ENCODE measurements at regions not wholly inside any gene's neighbourhood (a gene's known extent, or its start where the extent isn't known, plus 50 kb on each side); places are given as distances from the start of the nearest gene placed in this dataset.
"Not testable (repeated sequence)": the region's sequence is repeated elsewhere in the genome, so short reads cannot be mapped to it uniquely, and the experiment has no call there.

GRCh38 chr10:38228394-38228793 lies 134.3 kb downstream of the ZNF37A start:
- Histone ChIP-seq H4K20me1 (ENCODE audit: insufficient read depth, low read length, poor library complexity, severe bottlenecking) (no peaks in the 10 kb centered on the region), H3K4me1 (ENCODE audit: insufficient read depth, low read length, poor library complexity, severe bottlenecking) (no peaks in the 10 kb centered on the region), H3K27me3 (ENCODE audit: insufficient read depth, low read length, poor library complexity, severe bottlenecking) (no peaks in the 10 kb centered on the region), H2AFZ (ENCODE audit: low read length) (no peak overlapping the region), H3K4me3 (ENCODE audit: low read length, poor library complexity, severe bottlenecking) (no peak overlapping the region), H3K9me2 (replicated peaks; ENCODE audit: low read depth, low read length) (no peaks in the 10 kb centered on the region), H3K79me2 (ENCODE audit: insufficient read depth, low read length) (no peaks in the 10 kb centered on the region), H3K9me3 (ENCODE audit: insufficient read depth, low read depth, low read length) (no peaks in the 10 kb centered on the region), H3F3A (ENCODE audit: low read depth) (no peaks in the 10 kb centered on the region), H3K4me2 (ENCODE audit: low read depth, low read length, poor library complexity, severe bottlenecking) (no peak overlapping the region), H3K9ac (ENCODE audit: low read depth, low read length, poor library complexity, severe bottlenecking) (no peak overlapping the region), H3K36me3 (ENCODE audit: insufficient read depth, low read length) (no peaks in the 10 kb centered on the region)
- TF ChIP-seq EZH2phosphoT487 (IDR thresholded peaks at IDR 0.05; ENCODE audit: borderline replicate concordance): no peak
- TF ChIP-seq CTCF (conservative IDR thresholded peaks at IDR 0.05; ENCODE audit: low read length): no peak

GRCh38 chr10:38238479-38238878 lies 144.3 kb downstream of the ZNF37A start:
- H3K4me2 ChIP-seq (ENCODE audit: low read depth, low read length, poor library complexity, severe bottlenecking); H3K4me1 ChIP-seq (ENCODE audit: insufficient read depth, low read length, poor library complexity, severe bottlenecking); H3K9me2 ChIP-seq (replicated peaks; ENCODE audit: low read depth, low read length); H3K9ac ChIP-seq (ENCODE audit: low read depth, low read length, poor library complexity, severe bottlenecking); H3K4me3 ChIP-seq (ENCODE audit: low read length, poor library complexity, severe bottlenecking); H3K79me2 ChIP-seq (ENCODE audit: insufficient read depth, low read length); H3K9me3 ChIP-seq (ENCODE audit: insufficient read depth, low read depth, low read length); H4K20me1 ChIP-seq (ENCODE audit: insufficient read depth, low read length, poor library complexity, severe bottlenecking); H3K36me3 ChIP-seq (ENCODE audit: insufficient read depth, low read length); H2AFZ ChIP-seq (ENCODE audit: low read length); H3K27me3 ChIP-seq (ENCODE audit: insufficient read depth, low read length, poor library complexity, severe bottlenecking); H3F3A ChIP-seq (ENCODE audit: low read depth): not testable (repeated sequence)

GRCh38 chr10:38242061-38242649 lies 148.0 kb downstream of the ZNF37A start:
- not testable (repeated sequence) for H3K4me2 ChIP-seq (ENCODE audit: low read depth, low read length, poor library complexity, severe bottlenecking); H4K20me1 ChIP-seq (ENCODE audit: insufficient read depth, low read length, poor library complexity, severe bottlenecking); H2AFZ ChIP-seq (ENCODE audit: low read length); H3K36me3 ChIP-seq (ENCODE audit: insufficient read depth, low read length); H3K9ac ChIP-seq (ENCODE audit: low read depth, low read length, poor library complexity, severe bottlenecking); H3K9me2 ChIP-seq (replicated peaks; ENCODE audit: low read depth, low read length); H3K4me1 ChIP-seq (ENCODE audit: insufficient read depth, low read length, poor library complexity, severe bottlenecking); H3F3A ChIP-seq (ENCODE audit: low read depth); H3K4me3 ChIP-seq (ENCODE audit: low read length, poor library complexity, severe bottlenecking); H3K27me3 ChIP-seq (ENCODE audit: insufficient read depth, low read length, poor library complexity, severe bottlenecking); H3K9me3 ChIP-seq (ENCODE audit: insufficient read depth, low read depth, low read length); H3K79me2 ChIP-seq (ENCODE audit: insufficient read depth, low read length)

- not testable (repeated sequence) for H3K36me3 ChIP-seq (ENCODE audit: insufficient read depth, low read length); H2AFZ ChIP-seq (ENCODE audit: low read length); H3K4me1 ChIP-seq (ENCODE audit: insufficient read depth, low read length, poor library complexity, severe bottlenecking); H3F3A ChIP-seq (ENCODE audit: low read depth); H3K9me3 ChIP-seq (ENCODE audit: insufficient read depth, low read depth, low read length); H3K79me2 ChIP-seq (ENCODE audit: insufficient read depth, low read length); H3K9ac ChIP-seq (ENCODE audit: low read depth, low read length, poor library complexity, severe bottlenecking); H3K4me3 ChIP-seq (ENCODE audit: low read length, poor library complexity, severe bottlenecking); H3K9me2 ChIP-seq (replicated peaks; ENCODE audit: low read depth, low read length); H3K4me2 ChIP-seq (ENCODE audit: low read depth, low read length, poor library complexity, severe bottlenecking); H4K20me1 ChIP-seq (ENCODE audit: insufficient read depth, low read length, poor library complexity, severe bottlenecking); H3K27me3 ChIP-seq (ENCODE audit: insufficient read depth, low read length, poor library complexity, severe bottlenecking)
Observed at GRCh38 chr10:38248113-38248512, 154.0 kb downstream of the ZNF37A start.

- not testable (repeated sequence) for H3K4me1 ChIP-seq (ENCODE audit: insufficient read depth, low read length, poor library complexity, severe bottlenecking); H3K9ac ChIP-seq (ENCODE audit: low read depth, low read length, poor library complexity, severe bottlenecking); H3K9me3 ChIP-seq (ENCODE audit: insufficient read depth, low read depth, low read length); H3K4me3 ChIP-seq (ENCODE audit: low read length, poor library complexity, severe bottlenecking); H2AFZ ChIP-seq (ENCODE audit: low read length); H3K36me3 ChIP-seq (ENCODE audit: insufficient read depth, low read length); H4K20me1 ChIP-seq (ENCODE audit: insufficient read depth, low read length, poor library complexity, severe bottlenecking); H3K79me2 ChIP-seq (ENCODE audit: insufficient read depth, low read length); H3K9me2 ChIP-seq (replicated peaks; ENCODE audit: low read depth, low read length); H3F3A ChIP-seq (ENCODE audit: low read depth); H3K4me2 ChIP-seq (ENCODE audit: low read depth, low read length, poor library complexity, severe bottlenecking); H3K27me3 ChIP-seq (ENCODE audit: insufficient read depth, low read length, poor library complexity, severe bottlenecking)
Observed at GRCh38 chr10:38252551-38252950, 158.4 kb downstream of the ZNF37A start.

- not testable (repeated sequence) for H4K20me1 ChIP-seq (ENCODE audit: insufficient read depth, low read length, poor library complexity, severe bottlenecking); H3K79me2 ChIP-seq (ENCODE audit: insufficient read depth, low read length); H3K36me3 ChIP-seq (ENCODE audit: insufficient read depth, low read length); H3K4me1 ChIP-seq (ENCODE audit: insufficient read depth, low read length, poor library complexity, severe bottlenecking); H3K27me3 ChIP-seq (ENCODE audit: insufficient read depth, low read length, poor library complexity, severe bottlenecking); H3K9ac ChIP-seq (ENCODE audit: low read depth, low read length, poor library complexity, severe bottlenecking); H3F3A ChIP-seq (ENCODE audit: low read depth); H3K9me3 ChIP-seq (ENCODE audit: insufficient read depth, low read depth, low read length); H3K4me3 ChIP-seq (ENCODE audit: low read length, poor library complexity, severe bottlenecking); H2AFZ ChIP-seq (ENCODE audit: low read length); H3K9me2 ChIP-seq (replicated peaks; ENCODE audit: low read depth, low read length); H3K4me2 ChIP-seq (ENCODE audit: low read depth, low read length, poor library complexity, severe bottlenecking)
Observed at GRCh38 chr10:38267555-38267954, 173.4 kb downstream of the ZNF37A start.

GRCh38 chr10:38271031-38271430 lies 176.9 kb downstream of the ZNF37A start:
- H3K9ac ChIP-seq (ENCODE audit: low read depth, low read length, poor library complexity, severe bottlenecking); H3K4me2 ChIP-seq (ENCODE audit: low read depth, low read length, poor library complexity, severe bottlenecking); H3K4me1 ChIP-seq (ENCODE audit: insufficient read depth, low read length, poor library complexity, severe bottlenecking); H3K4me3 ChIP-seq (ENCODE audit: low read length, poor library complexity, severe bottlenecking); H3F3A ChIP-seq (ENCODE audit: low read depth); H3K36me3 ChIP-seq (ENCODE audit: insufficient read depth, low read length); H3K27me3 ChIP-seq (ENCODE audit: insufficient read depth, low read length, poor library complexity, severe bottlenecking); H3K9me2 ChIP-seq (replicated peaks; ENCODE audit: low read depth, low read length); H4K20me1 ChIP-seq (ENCODE audit: insufficient read depth, low read length, poor library complexity, severe bottlenecking); H3K79me2 ChIP-seq (ENCODE audit: insufficient read depth, low read length); H2AFZ ChIP-seq (ENCODE audit: low read length); H3K9me3 ChIP-seq (ENCODE audit: insufficient read depth, low read depth, low read length): not testable (repeated sequence)

Data from Loucy (cell line).